KMS-11 (cell line): ENCODE measurements at regions not wholly inside any gene's neighbourhood (a gene's known extent, or its start where the extent isn't known, plus 50 kb on each side); places are given as distances from the start of the nearest gene placed in this dataset.
"Not testable (repeated sequence)": the region's sequence is repeated elsewhere in the genome, so short reads cannot be mapped to it uniquely, and the experiment has no call there.

Experiments
- H2AFZ ChIP-seq: fragments of 200-600 bp; sonication (generic); 2 replicates; pipeline ENCODE4 v1.6.1; 2016; ENCODE audit warnings: antibody characterized with exemption, mixed run types, low read depth
- H3K27ac ChIP-seq: fragments of 200-600 bp; sonication (generic); 2 replicates; pipeline ENCODE4 v1.6.1; 2016; ENCODE audit warnings: mild to moderate bottlenecking, mixed run types
- H3K27me3 ChIP-seq: fragments of 200-600 bp; sonication (generic); 2 replicates; pipeline ENCODE4 v1.6.1; 2017; ENCODE audit warnings: mild to moderate bottlenecking, low read depth, mixed run types, moderate library complexity; ENCODE audit not compliant: insufficient read depth
- H3K36me3 ChIP-seq: fragments of 200-600 bp; sonication (generic); 2 replicates; pipeline ENCODE4 v1.6.1; 2017; ENCODE audit warnings: mild to moderate bottlenecking, mixed run types; ENCODE audit not compliant: insufficient read depth
- H3K4me1 ChIP-seq: fragments of 200-600 bp; sonication (generic); 2 replicates; pipeline ENCODE4 v1.6.1; 2016; ENCODE audit warnings: mild to moderate bottlenecking, low read depth, mixed run types; ENCODE audit not compliant: poor library complexity, severe bottlenecking
- H3K4me2 ChIP-seq: fragments of 200-600 bp; sonication (generic); 2 replicates; pipeline ENCODE4 v1.7.0; 2016; ENCODE audit warnings: mild to moderate bottlenecking, mixed run types
- H3K4me3 ChIP-seq: fragments of 200-600 bp; sonication (generic); IDR thresholded peaks from 2 replicates; pipeline ENCODE4 v1.6.1; 2017; ENCODE audit warnings: low read depth, low read length, mixed read lengths; ENCODE audit not compliant: insufficient read depth
- H3K79me2 ChIP-seq: fragments of 200-600 bp; sonication (generic); 2 replicates; pipeline ENCODE4 v1.6.1; 2016; ENCODE audit warnings: low read depth, mixed run types; ENCODE audit not compliant: insufficient read depth
- H3K9ac ChIP-seq: fragments of 200-600 bp; sonication (generic); 2 replicates; pipeline ENCODE4 v1.6.1; 2016; ENCODE audit warnings: mild to moderate bottlenecking, mixed run types
- H4K20me1 ChIP-seq: fragments of 200-600 bp; sonication (generic); 2 replicates; pipeline ENCODE4 v1.6.1; 2016; ENCODE audit warnings: mild to moderate bottlenecking, mixed run types; ENCODE audit not compliant: insufficient read depth
- CTCF ChIP-seq: fragments of 200-600 bp; sonication (generic); conservative IDR thresholded peaks from 2 replicates; pipeline ENCODE4 v1.6.1; 2017; ENCODE audit warnings: low read depth, mild to moderate bottlenecking, antibody characterized with exemption, low read length, moderate library complexity, mixed read lengths

GRCh38 chr10:129210876-129211275 is 256.2 kb upstream of the MGMT start:
- H3K4me2 ChIP-seq: no peak overlapping the region
- H3K9ac ChIP-seq: no peak overlapping the region
- no peaks in the 10 kb centered on the region for H3K4me1 ChIP-seq
- no peaks in the 10 kb centered on the region for H4K20me1 ChIP-seq
- TF ChIP-seq CTCF: no peak
- no peaks in the 10 kb centered on the region for H3K79me2 ChIP-seq
- H3K27me3 ChIP-seq: no peaks in the 10 kb centered on the region
- H2AFZ ChIP-seq: no peak overlapping the region
- H3K4me3 ChIP-seq: no peak overlapping the region
- no peak overlapping the region for H3K27ac ChIP-seq
- H3K36me3 ChIP-seq: no peaks in the 10 kb centered on the region

GRCh38 chr10:129213256-129213655 is 253.8 kb upstream of the MGMT start:
- no peaks in the 10 kb centered on the region for H3K79me2 ChIP-seq
- H3K4me2 ChIP-seq: no peak overlapping the region
- no peak for TF ChIP-seq CTCF

GRCh38 chr10:129213996-129214395 is 253.0 kb upstream of the MGMT start:
- not testable (repeated sequence) for H3K27me3 ChIP-seq, H2AFZ ChIP-seq, H3K79me2 ChIP-seq, H3K4me2 ChIP-seq, H3K9ac ChIP-seq, H3K4me3 ChIP-seq, H3K36me3 ChIP-seq, H3K4me1 ChIP-seq, H3K27ac ChIP-seq, H4K20me1 ChIP-seq

More at GRCh38 chr10:129213256-129213655, 253.8 kb upstream of the MGMT start:
- Histone ChIP-seq H3K27me3 (no peaks in the 10 kb centered on the region), H3K27ac (no peak overlapping the region), H2AFZ (no peak overlapping the region), H3K4me3 (no peak overlapping the region), H3K36me3 (no peaks in the 10 kb centered on the region), H3K9ac (no peak overlapping the region), H4K20me1 (no peaks in the 10 kb centered on the region), H3K4me1 (no peaks in the 10 kb centered on the region)

GRCh38 chr10:129219364-129219763 is 247.7 kb upstream of the MGMT start:
- Histone ChIP-seq H3K4me2 (no peak overlapping the region), H3K4me1 (no peaks in the 10 kb centered on the region), H3K27ac (no peak overlapping the region), H3K79me2 (no peaks in the 10 kb centered on the region), H3K9ac (no peak overlapping the region), H4K20me1 (no peaks in the 10 kb centered on the region), H3K4me3 (no peak overlapping the region), H3K27me3 (no peaks in the 10 kb centered on the region), H2AFZ (no peak overlapping the region), H3K36me3 (no peaks in the 10 kb centered on the region)
- TF ChIP-seq CTCF: no peak

GRCh38 chr10:129222436-129222835 is 244.6 kb upstream of the MGMT start:
- no peak for TF ChIP-seq CTCF
- Histone ChIP-seq H3K4me1 (no peaks in the 10 kb centered on the region), H3K4me2 (no peak overlapping the region), H2AFZ (no peak overlapping the region), H3K36me3 (no peaks in the 10 kb centered on the region), H3K9ac (no peak overlapping the region), H3K79me2 (no peaks in the 10 kb centered on the region), H3K27me3 (no peaks in the 10 kb centered on the region), H4K20me1 (no peaks in the 10 kb centered on the region), H3K4me3 (no peak overlapping the region), H3K27ac (no peak overlapping the region)
